H1 (cell line): ENCODE measurements at regions not wholly inside any gene's neighbourhood (a gene's known extent, or its start where the extent isn't known, plus 50 kb on each side); places are given as distances from the start of the nearest gene placed in this dataset.

ENCODE experiments used
- CTCF ChIA-PET: fragments of 300-600 bp; sonication (Branson Sonifier 250); formaldehyde crosslinking; loops from one replicate; lab custom pipeline; 2021; ENCODE audit not compliant: partially characterized antibody; lab: Charles Lee
- POLR2A ChIA-PET: fragments of 300-600 bp; sonication (Branson Sonifier 250); formaldehyde crosslinking; loops from one replicate; lab custom pipeline; 2021; ENCODE audit warnings: inconsistent platforms; ENCODE audit not compliant: partially characterized antibody; lab: Charles Lee
- DNase-seq, 2 experiments: peaks; one replicate each; pipeline versions ENCODE4 v3.0.0 to v3.0.0-alpha.2; 2010 to 2022; ENCODE audit warnings: low spot score in 2 of 2, low read depth in 1 of 2, mixed read lengths in 1 of 2
- FAIRE-seq: peaks from 2 replicates; lab custom pipeline; 2011; peaks lifted over from hg19 to GRCh38; lab: Jason Lieb, UNC
- H2AFZ ChIP-seq: 2 replicates; pipeline ENCODE4 v1.8.1; 2012; ENCODE audit warnings: low read length, inconsistent platforms
- H2AK5ac ChIP-seq: 2 replicates; pipeline ENCODE4 v1.6.1; 2013; ENCODE audit warnings: low read depth, low read length
- H2BK120ac ChIP-seq: replicated peaks from 2 replicates; pipeline ENCODE3; 2013; ENCODE audit warnings: low read depth, low read length, inconsistent platforms
- H2BK12ac ChIP-seq: 2 replicates; pipeline ENCODE4 v1.6.1; 2013; ENCODE audit warnings: low read depth, low read length
- H2BK15ac ChIP-seq: 2 replicates; pipeline ENCODE4 v1.6.1; 2013; ENCODE audit warnings: low read length
- H2BK20ac ChIP-seq: 2 replicates; pipeline ENCODE4 v1.6.1; 2013; ENCODE audit warnings: low read length
- H2BK5ac ChIP-seq: 2 replicates; pipeline ENCODE4 v1.6.1; 2013; ENCODE audit warnings: low read depth, low read length
- H3K14ac ChIP-seq: 2 replicates; pipeline ENCODE4 v1.6.1; 2013; ENCODE audit warnings: inconsistent platforms; ENCODE audit not compliant: insufficient read length
- H3K18ac ChIP-seq: 2 replicates; pipeline ENCODE4 v1.6.1; 2013; ENCODE audit warnings: low read length; ENCODE audit errors: extremely low read depth
- H3K23ac ChIP-seq: 2 replicates; pipeline ENCODE4 v1.6.1; 2013; ENCODE audit warnings: inconsistent platforms; ENCODE audit not compliant: insufficient read length
- H3K23me2 ChIP-seq: 2 replicates; pipeline ENCODE4 v1.6.1; 2013; ENCODE audit warnings: low read depth, low read length
- H3K27ac ChIP-seq: 2 replicates; pipeline ENCODE4 v1.6.1; 2011; ENCODE audit warnings: low read depth, low read length, inconsistent platforms
- H3K27me3 ChIP-seq, 4 experiments: replicated peaks in 1 of 4; 1 replicate in 1 of 4; 2 replicates in 3 of 4; pipeline versions ENCODE4 v1.6.1 to v1.8.1; 2011 to 2013; ENCODE audit warnings: low read length in 3 of 4, mild to moderate bottlenecking in 3 of 4, inconsistent platforms in 2 of 4, mixed read lengths in 2 of 4, moderate library complexity in 1 of 4; ENCODE audit not compliant: control insufficient read depth in 3 of 4, insufficient read depth in 3 of 4; ENCODE audit errors: extremely low read depth in 1 of 4
- H3K36me3 ChIP-seq, 4 experiments: 2 replicates each; pipeline versions ENCODE4 v1.6.1 to v1.8.1; 2011 to 2013; ENCODE audit warnings: mild to moderate bottlenecking in 4 of 4, low read length in 3 of 4, moderate library complexity in 2 of 4, control low read depth in 1 of 4, inconsistent platforms in 1 of 4; ENCODE audit not compliant: insufficient read depth in 4 of 4, control insufficient read depth in 2 of 4
- H3K4ac ChIP-seq: replicated peaks from 2 replicates; pipeline ENCODE3; 2013; ENCODE audit warnings: low read length, low read depth, mixed read lengths, inconsistent platforms; ENCODE audit not compliant: insufficient read length
- H3K4me1 ChIP-seq, 4 experiments: replicated peaks in 1 of 4; 1 replicate in 1 of 4; 2 replicates in 3 of 4; pipeline versions ENCODE4 v1.6.1 to v1.8.1; 2011 to 2013; ENCODE audit warnings: low read length in 3 of 4, inconsistent platforms in 2 of 4, mixed read lengths in 1 of 4; ENCODE audit not compliant: insufficient read depth in 4 of 4, control insufficient read depth in 3 of 4
- H3K4me2 ChIP-seq, 2 experiments: 2 replicates each; pipeline versions ENCODE4 v1.6.1 to v1.8.1; 2011 to 2013; ENCODE audit warnings: low read depth in 2 of 2, low read length in 2 of 2, control low read depth in 1 of 2, inconsistent platforms in 1 of 2, mild to moderate bottlenecking in 1 of 2; ENCODE audit not compliant: insufficient read depth in 1 of 2
- H3K4me3 ChIP-seq, 4 experiments: fragments of 200-600, 300-600 bp in 1 of 4; sonication (generic), shearing (Covaris generic), sonication (Bioruptor Twin) in 1 of 4; 2 replicates each; pipeline versions ENCODE4 v1.5.1 to v1.8.1; 2011 to 2016; ENCODE audit warnings: low read length in 4 of 4, low read depth in 3 of 4, control low read depth in 2 of 4, inconsistent platforms in 2 of 4, mild to moderate bottlenecking in 2 of 4, mixed read lengths in 1 of 4, moderate library complexity in 1 of 4; ENCODE audit not compliant: insufficient read depth in 2 of 4; ENCODE audit errors: extremely low read depth in 1 of 4
- H3K56ac ChIP-seq: replicated peaks from 2 replicates; pipeline ENCODE3; 2013; ENCODE audit warnings: low read depth, mild to moderate bottlenecking, mixed read lengths, low read length, inconsistent platforms; ENCODE audit not compliant: insufficient read length
- H3K79me1 ChIP-seq: 2 replicates; pipeline ENCODE4 v1.6.1; 2013; ENCODE audit warnings: low read depth, low read length, control low read depth
- H3K79me2 ChIP-seq, 2 experiments: 2 replicates each; pipeline versions ENCODE4 v1.6.1 to v1.8.1; 2012 to 2013; ENCODE audit warnings: low read length in 2 of 2, mild to moderate bottlenecking in 2 of 2, inconsistent platforms in 1 of 2; ENCODE audit not compliant: insufficient read depth in 2 of 2, control insufficient read depth in 1 of 2
- H3K9ac ChIP-seq, 4 experiments: replicated peaks in 1 of 4; 1 replicate in 1 of 4; 2 replicates in 3 of 4; pipeline versions ENCODE4 v1.6.1 to v1.8.1; 2011 to 2013; ENCODE audit warnings: low read depth in 3 of 4, low read length in 3 of 4, control low read depth in 2 of 4, mild to moderate bottlenecking in 2 of 4, moderate library complexity in 2 of 4, inconsistent platforms in 1 of 4; ENCODE audit errors: extremely low read depth in 1 of 4
- H3K9me3 ChIP-seq, 2 experiments: 2 replicates each; pipeline versions ENCODE4 v1.6.1 to v1.8.1; 2012 to 2013; ENCODE audit warnings: mild to moderate bottlenecking in 2 of 2, moderate library complexity in 2 of 2, control low read depth in 1 of 2, inconsistent platforms in 1 of 2, low read depth in 1 of 2, low read length in 1 of 2, mixed read lengths in 1 of 2; ENCODE audit not compliant: insufficient read depth in 2 of 2
- H4K20me1 ChIP-seq, 2 experiments: replicated peaks in 1 of 2; 2 replicates each; pipeline versions ENCODE3 to v1.8.1; 2011 to 2013; ENCODE audit warnings: inconsistent platforms in 2 of 2, low read length in 2 of 2, mild to moderate bottlenecking in 1 of 2; ENCODE audit not compliant: insufficient read depth in 2 of 2, control insufficient read depth in 1 of 2
- H4K5ac ChIP-seq: 2 replicates; pipeline ENCODE4 v1.6.1; 2013; ENCODE audit warnings: low read length, low read depth, mixed read lengths, inconsistent platforms; ENCODE audit not compliant: insufficient read length
- H4K8ac ChIP-seq: 2 replicates; pipeline ENCODE4 v1.8.0; 2013; ENCODE audit warnings: mild to moderate bottlenecking, moderate library complexity, low read length, inconsistent platforms; ENCODE audit not compliant: insufficient read depth; ENCODE audit errors: extremely low read depth
- H4K91ac ChIP-seq: replicated peaks from 2 replicates; pipeline ENCODE3; 2013; ENCODE audit warnings: low read length, mixed read lengths, inconsistent platforms; ENCODE audit not compliant: insufficient read length
- BACH1 ChIP-seq: IDR thresholded peaks from 2 replicates; pipeline ENCODE4 v1.6.1; 2012; ENCODE audit warnings: low read length, improper control_type of control experiment
- CHD2 ChIP-seq: IDR thresholded peaks from 2 replicates; pipeline ENCODE4 v1.6.1; 2012; ENCODE audit warnings: low read length, improper control_type of control experiment
- CTBP2 ChIP-seq: IDR thresholded peaks from 2 replicates; pipeline ENCODE4 v1.7.0; 2011; ENCODE audit warnings: borderline replicate concordance, mild to moderate bottlenecking, moderate library complexity, mixed read lengths, low read length; ENCODE audit not compliant: insufficient read depth, insufficient read length
- CTCF ChIP-seq, 3 experiments: IDR thresholded peaks; 1 replicate in 2 of 3; 2 replicates in 1 of 3; pipeline versions ENCODE4 v1.5.1 to v1.6.1; 2011; ENCODE audit warnings: low read length in 3 of 3, mild to moderate bottlenecking in 3 of 3, inconsistent platforms in 2 of 3, low read depth in 1 of 3, moderate library complexity in 1 of 3; ENCODE audit not compliant: insufficient read depth in 1 of 3; ENCODE audit errors: control extremely low read depth in 1 of 3
- HDAC2 ChIP-seq, 2 experiments: fragments of 300-600 bp in 1 of 2; sonication (generic) in 1 of 2; IDR thresholded peaks; 2 replicates each; pipeline ENCODE4 v1.6.1; 2011 to 2012; ENCODE audit warnings: low read depth in 2 of 2, low read length in 2 of 2, mild to moderate bottlenecking in 2 of 2, moderate library complexity in 2 of 2, borderline replicate concordance in 1 of 2, inconsistent platforms in 1 of 2
- JUN ChIP-seq: IDR thresholded peaks from 2 replicates; pipeline ENCODE4 v1.6.1; 2011; ENCODE audit warnings: low read depth, mild to moderate bottlenecking, improper control_type of control experiment, low read length
- JUND ChIP-seq: IDR thresholded peaks from 2 replicates; pipeline ENCODE4 v1.6.1; 2011; ENCODE audit warnings: mild to moderate bottlenecking, improper control_type of control experiment, low read length
- KDM5A ChIP-seq: fragments of 200-600 bp; IDR thresholded peaks from 2 replicates; pipeline ENCODE4 v1.7.1; 2012; ENCODE audit warnings: mild to moderate bottlenecking, low read length, inconsistent platforms, mixed read lengths
- SIRT6 ChIP-seq: IDR thresholded peaks from one replicate; pipeline ENCODE4 v1.7.1; 2012; ENCODE audit warnings: low read length, inconsistent platforms
- SP2 ChIP-seq: IDR thresholded peaks from 2 replicates; pipeline ENCODE4 v1.6.1; 2012; ENCODE audit warnings: mild to moderate bottlenecking, low read length, inconsistent platforms
- TAF7 ChIP-seq: optimal IDR thresholded peaks from 2 replicates; pipeline ENCODE3; 2011; ENCODE audit warnings: low read depth, mild to moderate bottlenecking, inconsistent platforms, low read length, moderate library complexity, borderline replicate concordance
- TEAD4 ChIP-seq: IDR thresholded peaks from 2 replicates; pipeline ENCODE4 v1.6.1; 2012; ENCODE audit warnings: low read depth, low read length, inconsistent platforms, mixed read lengths
- WGBS, 2 experiments: shearing (Covaris generic) in 1 of 2; methylation state at CpG; one replicate each; pipeline versions ENCODE4 v1.1.6 to v1.1.7; 2013 to 2015; ENCODE audit warnings: low lambda C conversion rate in 2 of 2, mixed read lengths in 2 of 2, inconsistent platforms in 1 of 2, low coverage in 1 of 2, missing lambda C conversion rate in 1 of 2; ENCODE audit not compliant: insufficient replicate concordance in 2 of 2, insufficient coverage in 1 of 2, insufficient read length in 1 of 2; ENCODE audit errors: extremely low coverage in 1 of 2, missing lambda C conversion rate in 1 of 2; 5-methylcytosine and 5-hydroxymethylcytosine counted together

GRCh38 chr13:73465617-73465971, 406.8 kb downstream of the KLF5 start:
- Histone ChIP-seq H3K9ac (no peak overlapping the region), H2AK5ac (no peak overlapping the region), H2BK120ac (no peak overlapping the region), H3K4me2 (no peak overlapping the region), H3K23ac (no peak overlapping the region), H3K4me1 (peaks cover 0 to 3% (median 0%) of the 10 kb centered on the region in 4 experiments; a peak in 1 of 7 replicates), H3K27me3 (no peaks in the 10 kb centered on the region), H3K79me2 (no peaks in the 10 kb centered on the region), H3K14ac (no peak overlapping the region), H2BK20ac (no peak overlapping the region), H3K4me3 (no peak overlapping the region), H3K9me3 (no peaks in the 10 kb centered on the region), H3K56ac (no peak overlapping the region), H4K8ac (no peak overlapping the region), H2BK15ac (no peak overlapping the region), H4K5ac (no peak overlapping the region), H3K18ac (no peak overlapping the region), H3K79me1 (no peaks in the 10 kb centered on the region), H4K20me1 (no peaks in the 10 kb centered on the region), H4K91ac (no peak overlapping the region), H2AFZ (no peak overlapping the region; the same call in none of the 2 replicates), H3K27ac (no peak overlapping the region), H3K36me3 (no peaks in the 10 kb centered on the region), H2BK12ac (no peak overlapping the region), H3K4ac (no peak overlapping the region), H3K23me2 (no peaks in the 10 kb centered on the region), H2BK5ac (no peak overlapping the region)
- WGBS, 2 experiments = 91% methylated on average over 3 of the region's 3 CpGs; no CpG with 5 or more reads in 1 of the 2 experiments
- CTCF ChIA-PET = no interaction called here
- POLR2A ChIA-PET = no interaction called here
- FAIRE-seq (no peak), DNase-seq (no peak)
- TF ChIP-seq CTBP2 (no peak), CHD2 (no peak), SP2 (no peak), JUN (no peak), BACH1 (no peak), HDAC2 (IDR thresholded peaks at IDR 0.05; ENCODE audit: borderline replicate concordance in 1 of 2, low read depth in 2 of 2, low read length in 2 of 2) (no peak), TEAD4 (no peak), SIRT6 (no peak), CTCF (IDR thresholded peaks at IDR 0.05; ENCODE audit: control extremely low read depth in 1 of 3, insufficient read depth in 1 of 3, low read depth in 1 of 3, low read length in 3 of 3) (no peak), TAF7 (no peak), JUND (no peak), KDM5A (no peak)
